ENCODE measurements at regions not wholly inside any gene's neighbourhood (a gene's known extent, or its start where the extent isn't known, plus 50 kb on each side); places are given as distances from the start of the nearest gene placed in this dataset.
A peak's percentile ranks its signal among the peaks of the same experiment; 100 is the strongest.

- Mint-ChIP-seq H3K4me3 (ENCODE audit: low read depth, unreplicated experiment) (no peak overlapping the region), H3K4me1 (ENCODE audit: low read depth, unreplicated experiment) (no peaks in the 10 kb centered on the region), H3K36me3 (ENCODE audit: insufficient read depth, unreplicated experiment) (no peaks in the 10 kb centered on the region), H3K9me3 (ENCODE audit: low read depth, unreplicated experiment) (no peaks in the 10 kb centered on the region), H3K27ac (ENCODE audit: unreplicated experiment) (no peak overlapping the region), H3K27me3 (ENCODE audit: unreplicated experiment) (no peaks in the 10 kb centered on the region)
- no peak for TF ChIP-seq CTCF (IDR thresholded peaks at IDR 0.05; ENCODE audit: unreplicated experiment)
- BruUV-seq (replicated peaks): no TSS peak
- CTCF ChIA-PET: no interaction called here
- intact Hi-C loops (cut with micrococcal nuclease; ENCODE audit: unreplicated experiment): no loop called here
- no peak for DNase-seq
These were observed 352.6 kb upstream of the CRIM1 start for GRCh38 chr2:36002941-36003340.

- TF ChIP-seq CTCF (IDR thresholded peaks at IDR 0.05; ENCODE audit: unreplicated experiment): no peak
- BruUV-seq (replicated peaks): no TSS peak
- Mint-ChIP-seq H3K36me3 (ENCODE audit: insufficient read depth, unreplicated experiment) (no peaks in the 10 kb centered on the region), H3K4me3 (ENCODE audit: low read depth, unreplicated experiment) (no peak overlapping the region), H3K9me3 (ENCODE audit: low read depth, unreplicated experiment) (peaks cover 4% of the 10 kb centered on the region), H3K4me1 (ENCODE audit: low read depth, unreplicated experiment) (no peaks in the 10 kb centered on the region), H3K27me3 (ENCODE audit: unreplicated experiment) (no peaks in the 10 kb centered on the region), H3K27ac (ENCODE audit: unreplicated experiment) (no peak overlapping the region)
- intact Hi-C loops (cut with micrococcal nuclease; ENCODE audit: unreplicated experiment): no loop called here
- CTCF ChIA-PET: interaction anchor here (0.6 kb wide), 1 partner anchor 566 kb away, joined by 3 read pairs; no protein-coding TSS in a partner anchor
- no peak for DNase-seq
These were observed 358.1 kb upstream of the CRIM1 start for GRCh38 chr2:35997488-35997887.

- peaks cover 9% of the 10 kb centered on the region for H3K4me1 Mint-ChIP-seq (ENCODE audit: low read depth, unreplicated experiment)
- peak overlapping the region; percentile 21 for H3K27ac Mint-ChIP-seq (ENCODE audit: unreplicated experiment)
- intact Hi-C loops (cut with micrococcal nuclease; ENCODE audit: unreplicated experiment): no loop called here
- no TSS peak for BruUV-seq (replicated peaks)
- no peak for TF ChIP-seq CTCF (IDR thresholded peaks at IDR 0.05; ENCODE audit: unreplicated experiment)
- CTCF ChIA-PET: interaction anchor here (0.9 kb wide), 1 partner anchor 16 kb away, joined by 6 read pairs; no protein-coding TSS in a partner anchor
- H3K36me3 Mint-ChIP-seq (ENCODE audit: insufficient read depth, unreplicated experiment): no peaks in the 10 kb centered on the region
- no peaks in the 10 kb centered on the region for H3K27me3 Mint-ChIP-seq (ENCODE audit: unreplicated experiment)
- DNase-seq: peak; percentile 12
- H3K4me3 Mint-ChIP-seq (ENCODE audit: low read depth, unreplicated experiment): peak overlapping the region; percentile 18
- peaks cover 4% of the 10 kb centered on the region for H3K9me3 Mint-ChIP-seq (ENCODE audit: low read depth, unreplicated experiment)
These were observed 366.1 kb upstream of the CRIM1 start for GRCh38 chr2:35989503-35989902.

GRCh38 chr2:35989040-35989439 lies 366.5 kb upstream of the CRIM1 start:
- intact Hi-C loops (cut with micrococcal nuclease; ENCODE audit: unreplicated experiment): no loop called here
- H3K36me3 Mint-ChIP-seq (ENCODE audit: insufficient read depth, unreplicated experiment): no peaks in the 10 kb centered on the region
- peaks cover 9% of the 10 kb centered on the region for H3K4me1 Mint-ChIP-seq (ENCODE audit: low read depth, unreplicated experiment)
- H3K4me3 Mint-ChIP-seq (ENCODE audit: low read depth, unreplicated experiment): peak overlapping the region; percentile 18
- no peak for TF ChIP-seq CTCF (IDR thresholded peaks at IDR 0.05; ENCODE audit: unreplicated experiment)
- H3K9me3 Mint-ChIP-seq (ENCODE audit: low read depth, unreplicated experiment): peaks cover 2% of the 10 kb centered on the region
- BruUV-seq (replicated peaks): no TSS peak
- peak overlapping the region; percentile 21 for H3K27ac Mint-ChIP-seq (ENCODE audit: unreplicated experiment)
- DNase-seq: no peak
- H3K27me3 Mint-ChIP-seq (ENCODE audit: unreplicated experiment): no peaks in the 10 kb centered on the region
- CTCF ChIA-PET: no interaction called here
